HG03442 (cell line): ENCODE measurements at regions not wholly inside any gene's neighbourhood (a gene's known extent, or its start where the extent isn't known, plus 50 kb on each side); places are given as distances from the start of the nearest gene placed in this dataset.

Experiments used
- ATAC-seq: cut with Tn5 transposase; IDR thresholded peaks from one replicate; pipeline ENCODE4 v1.9.1; 2021; ENCODE audit warnings: mild to moderate bottlenecking, moderate library complexity; ENCODE audit not compliant: unreplicated experiment

GRCh38 chr2:149953627-149954026 is 366.1 kb upstream of the MMADHC start:
- no peak for ATAC-seq

- ATAC-seq = no peak
Observed at GRCh38 chr2:149931486-149931885, 343.9 kb upstream of the MMADHC start.

GRCh38 chr2:149928011-149928410 is 340.4 kb upstream of the MMADHC start:
- no peak for ATAC-seq

- ATAC-seq = no peak
Observed at GRCh38 chr2:149926149-149926548, 338.6 kb upstream of the MMADHC start.

- ATAC-seq = no peak
Observed at GRCh38 chr2:149924549-149925213, 337.1 kb upstream of the MMADHC start.

- ATAC-seq = no peak
Observed at GRCh38 chr2:149924028-149924427, 336.5 kb upstream of the MMADHC start.

- ATAC-seq = no peak
Observed at GRCh38 chr2:149921911-149922616, 334.5 kb upstream of the MMADHC start.

GRCh38 chr2:149920389-149920788 is 332.8 kb upstream of the MMADHC start:
- ATAC-seq = no peak

GRCh38 chr2:149915151-149915550 is 327.6 kb upstream of the MMADHC start:
- no peak for ATAC-seq

- ATAC-seq = no peak
Observed at GRCh38 chr2:149908726-149909683, 321.4 kb upstream of the MMADHC start.

GRCh38 chr2:149906886-149907285 is 319.3 kb upstream of the MMADHC start:
- no peak for ATAC-seq

GRCh38 chr2:149904352-149905175 is 317.0 kb upstream of the MMADHC start:
- ATAC-seq = no peak

GRCh38 chr2:149903626-149904025 is 316.1 kb upstream of the MMADHC start:
- no peak for ATAC-seq

- no peak for ATAC-seq
Observed at GRCh38 chr2:149902081-149902480, 314.5 kb upstream of the MMADHC start.

- ATAC-seq = no peak
Observed at GRCh38 chr2:149901231-149901859, 313.8 kb upstream of the MMADHC start.

- no peak for ATAC-seq
Observed at GRCh38 chr2:149899390-149899789, 311.8 kb upstream of the MMADHC start.

- no peak for ATAC-seq
Observed at GRCh38 chr2:149894760-149895159, 307.2 kb upstream of the MMADHC start.

GRCh38 chr2:149894226-149894625 is 306.7 kb upstream of the MMADHC start:
- no peak for ATAC-seq

- no peak for ATAC-seq
Observed at GRCh38 chr2:149892563-149892962, 305.0 kb upstream of the MMADHC start.

GRCh38 chr2:149885946-149886345 is 298.4 kb upstream of the MMADHC start:
- no peak for ATAC-seq
